ENCODE measurements at regions not wholly inside any gene's neighbourhood (a gene's known extent, or its start where the extent isn't known, plus 50 kb on each side); places are given as distances from the start of the nearest gene placed in this dataset.

DNA sequence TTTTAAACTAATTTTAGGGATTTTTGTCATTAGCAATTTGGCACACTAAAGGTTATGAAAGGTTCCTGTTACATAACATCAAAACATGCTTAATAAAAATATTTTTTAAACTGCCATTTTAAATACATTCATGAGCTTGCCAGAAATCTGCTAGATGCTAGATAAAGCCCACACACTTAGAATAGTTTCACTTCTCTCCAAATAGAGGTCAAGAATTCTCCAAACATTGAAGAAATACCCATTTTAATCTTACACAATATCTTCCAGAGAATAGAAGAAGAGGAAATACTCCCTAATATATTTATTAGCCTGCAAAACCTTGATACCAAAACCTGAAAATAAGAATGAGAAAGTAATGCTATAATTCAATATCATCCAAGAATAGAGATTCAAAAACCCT lies 247.5 kb downstream of the PTH2R start:
- TF ChIP-seq POLR2A (IDR thresholded peaks at IDR 0.05; ENCODE audit: low read depth, low read length) (no peak), TAF1 (IDR thresholded peaks at IDR 0.05; ENCODE audit: borderline replicate concordance, low read depth, low read length) (no peak)

Data from GM12892 (cell line).